ENCODE measurements at regions not wholly inside any gene's neighbourhood (a gene's known extent, or its start where the extent isn't known, plus 50 kb on each side); places are given as distances from the start of the nearest gene placed in this dataset.

GRCh38 chr18:57243624-57244179 lies 96.8 kb downstream of the BOD1L2 start:
- DNase-seq (ENCODE audit: low read depth, low spot score) = no peak

- DNase-seq (ENCODE audit: low read depth, low spot score) = no peak
These were observed 102.3 kb downstream of the BOD1L2 start for GRCh38 chr18:57249179-57249578.

- DNase-seq (ENCODE audit: low read depth, low spot score) = no peak
These were observed 102.5 kb upstream of the ST8SIA3 start for GRCh38 chr18:57249883-57250282.

- no peak for DNase-seq (ENCODE audit: low read depth, low spot score)
These were observed 100.6 kb upstream of the ST8SIA3 start for GRCh38 chr18:57251747-57252146.

DNA sequence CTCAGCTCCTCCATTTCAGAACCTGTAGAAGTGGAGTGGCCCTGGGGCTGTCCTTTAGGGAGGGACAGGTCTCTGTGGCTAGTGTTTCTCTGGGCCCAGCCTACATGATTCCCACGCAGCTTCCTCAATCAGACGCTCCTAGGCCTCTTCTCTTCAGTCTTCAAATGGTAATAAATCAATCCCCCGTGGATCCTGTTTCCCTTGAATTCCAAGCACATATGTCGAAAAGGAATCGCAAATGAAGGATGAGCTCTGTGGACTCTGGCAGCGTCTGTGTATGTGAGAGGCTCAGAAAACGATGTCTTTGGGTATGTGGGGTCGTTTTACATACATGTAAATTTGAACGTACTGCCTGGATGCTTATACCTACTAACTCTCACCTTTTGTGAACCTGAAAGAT lies 98.5 kb upstream of the ST8SIA3 start:
- no peak for DNase-seq (ENCODE audit: low read depth, low spot score)

GRCh38 chr18:57258131-57258777 lies 94.1 kb upstream of the ST8SIA3 start:
- no peak for DNase-seq (ENCODE audit: low read depth, low spot score)

GRCh38 chr18:57267368-57267925 lies 84.9 kb upstream of the ST8SIA3 start:
- no peak for DNase-seq (ENCODE audit: low read depth, low spot score)

DNA sequence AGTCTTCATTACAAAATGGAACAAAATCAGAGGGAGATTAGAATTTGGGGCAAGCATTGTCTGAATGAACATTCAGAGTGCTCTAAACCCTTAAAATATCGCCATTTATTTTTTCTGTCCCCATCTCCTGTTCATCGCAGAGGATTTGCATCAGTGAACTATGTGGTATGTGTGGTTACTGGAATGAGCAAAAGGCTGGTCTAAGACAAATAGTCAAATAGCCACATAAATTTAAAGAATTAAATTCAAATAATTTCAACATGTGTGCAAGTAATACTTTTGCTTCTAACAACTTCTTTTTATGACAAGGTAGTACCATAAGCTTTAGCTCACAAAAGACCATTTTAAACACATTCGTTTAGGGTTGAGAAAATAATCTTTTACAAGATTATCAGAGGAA lies 82.6 kb upstream of the ST8SIA3 start:
- DNase-seq (ENCODE audit: low read depth, low spot score) = no peak

- no peak for DNase-seq (ENCODE audit: low read depth, low spot score)
These were observed 82.2 kb upstream of the ST8SIA3 start for GRCh38 chr18:57270156-57270555.

GRCh38 chr18:57273194-57273593 lies 79.2 kb upstream of the ST8SIA3 start:
- DNase-seq (ENCODE audit: low read depth, low spot score) = no peak

- DNase-seq (ENCODE audit: low read depth, low spot score) = no peak
These were observed 77.2 kb upstream of the ST8SIA3 start for GRCh38 chr18:57275111-57275510.

DNA sequence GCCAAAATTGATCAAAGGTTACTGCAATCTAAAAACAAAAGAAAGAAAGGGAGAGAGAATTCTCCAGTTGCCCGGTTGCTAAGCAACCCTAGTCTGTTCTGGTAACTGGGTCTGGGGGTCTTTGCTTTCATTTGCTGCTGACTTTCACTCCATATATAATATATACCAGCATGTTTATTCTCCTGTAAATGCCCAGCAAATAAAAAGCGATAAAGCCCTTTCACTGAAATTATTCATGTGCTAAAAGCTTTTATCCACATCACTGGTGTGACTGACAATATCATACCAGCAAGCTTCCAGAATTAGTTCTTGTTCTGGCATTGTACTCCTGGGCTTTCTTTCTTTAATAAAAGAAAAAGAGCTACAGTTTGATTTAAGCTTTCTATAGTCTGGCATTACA lies 75.5 kb upstream of the ST8SIA3 start:
- DNase-seq (ENCODE audit: low read depth, low spot score) = no peak

DNA sequence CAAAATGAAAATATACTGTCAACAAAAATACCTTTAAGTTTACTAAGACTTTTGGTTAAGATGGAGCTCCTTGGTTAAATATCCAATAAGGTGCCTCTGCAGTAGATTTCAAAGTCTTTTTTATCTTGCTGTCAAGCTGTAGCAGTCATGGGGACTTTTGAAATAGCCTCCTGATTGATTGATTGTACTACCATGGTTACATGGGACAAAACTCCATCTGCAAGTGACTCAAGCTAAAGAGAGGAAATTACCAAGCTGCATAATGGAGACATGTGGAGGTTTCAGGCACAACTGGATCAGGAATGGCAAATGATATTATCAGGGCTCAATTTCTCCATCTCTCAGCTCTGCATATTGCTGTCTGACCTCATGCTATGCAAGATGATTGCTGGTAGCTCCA lies 73.4 kb upstream of the ST8SIA3 start:
- no peak for DNase-seq (ENCODE audit: low read depth, low spot score)

GRCh38 chr18:57281519-57281918 lies 70.8 kb upstream of the ST8SIA3 start:
- no peak for DNase-seq (ENCODE audit: low read depth, low spot score)

DNA sequence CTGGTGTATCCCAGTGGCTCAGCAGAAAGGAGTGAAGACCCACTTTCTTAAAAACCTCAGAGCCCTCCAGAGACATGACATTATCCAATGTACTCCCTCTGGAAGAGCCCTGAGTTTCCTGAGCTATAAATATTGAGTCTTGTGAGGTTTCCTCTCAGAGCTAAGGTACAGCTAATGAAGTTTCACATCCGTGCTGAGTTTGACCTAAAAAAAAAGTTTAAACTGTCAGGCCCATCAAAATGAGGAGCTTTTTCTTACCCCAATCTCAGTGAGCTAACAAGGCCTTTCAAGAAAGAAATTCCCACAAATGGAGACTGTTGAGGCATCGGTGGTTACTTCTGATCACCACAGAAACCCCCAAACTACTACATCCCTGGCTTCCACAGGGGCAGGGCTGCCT lies 65.4 kb upstream of the ST8SIA3 start:
- DNase-seq (ENCODE audit: low read depth, low spot score) = no peak

GRCh38 chr18:57287766-57288165 lies 64.6 kb upstream of the ST8SIA3 start:
- no peak for DNase-seq (ENCODE audit: low read depth, low spot score)

- peak; percentile 10 for DNase-seq (ENCODE audit: low read depth, low spot score)
These were observed 57.8 kb upstream of the ST8SIA3 start for GRCh38 chr18:57294547-57294946.

GRCh38 chr18:57296336-57296735 lies 56.0 kb upstream of the ST8SIA3 start:
- no peak for DNase-seq (ENCODE audit: low read depth, low spot score)

GRCh38 chr18:57297306-57297705 lies 55.1 kb upstream of the ST8SIA3 start:
- no peak for DNase-seq (ENCODE audit: low read depth, low spot score)

GRCh38 chr18:57299931-57300330 lies 52.4 kb upstream of the ST8SIA3 start:
- DNase-seq (ENCODE audit: low read depth, low spot score) = no peak

DNA sequence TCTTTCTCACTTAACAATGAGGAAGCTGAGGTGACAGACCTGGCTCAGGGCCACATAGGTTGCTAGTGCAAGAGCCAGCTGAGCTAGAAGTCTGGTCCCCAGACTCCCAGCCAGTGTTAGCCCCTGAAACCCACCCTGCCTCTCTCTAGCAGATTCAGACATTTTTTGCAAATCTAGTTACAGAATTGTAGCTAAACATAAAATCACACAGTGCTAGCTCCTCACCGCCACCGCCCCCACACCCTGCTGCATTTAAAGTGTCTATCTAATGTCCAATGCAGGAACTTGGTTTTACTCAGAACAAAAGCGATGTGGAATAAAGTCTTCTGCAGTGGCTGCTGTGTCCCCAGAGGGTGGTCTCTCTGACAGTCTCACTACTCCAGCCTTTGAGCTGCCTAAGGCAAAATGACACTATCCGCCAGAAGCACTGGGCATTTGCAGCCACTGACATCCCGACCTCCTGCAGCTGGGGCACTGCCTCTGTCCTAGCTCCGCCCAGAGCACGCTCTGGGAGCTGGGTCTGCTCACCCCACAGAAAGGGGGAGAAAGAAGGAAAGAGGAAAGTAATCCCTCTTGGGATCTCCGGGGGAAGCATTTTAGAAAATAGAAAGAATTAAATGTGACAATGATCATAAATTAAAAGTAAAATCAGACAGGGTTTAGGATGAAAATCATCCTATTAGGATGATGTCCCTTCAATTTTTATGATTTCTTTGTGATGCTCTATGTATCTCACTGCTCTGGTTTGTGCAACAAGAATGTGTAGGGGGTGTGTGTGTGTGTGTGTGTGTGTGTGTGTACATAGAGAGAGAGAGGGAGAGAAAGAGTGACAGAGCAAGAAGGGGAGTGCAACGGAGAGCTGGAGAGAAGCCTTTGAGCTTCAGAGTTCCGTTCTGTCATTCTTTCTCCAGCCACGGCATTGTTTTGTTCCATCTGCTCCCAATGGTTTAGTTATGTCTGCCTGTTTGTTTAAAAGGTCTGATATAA lies 50.5 kb upstream of the ST8SIA3 start:
- peak; percentile 59 for DNase-seq (ENCODE audit: low read depth, low spot score)

Data from ELF-1 (cell line).